WTC11 (cell line): ENCODE measurements at regions not wholly inside any gene's neighbourhood (a gene's known extent, or its start where the extent isn't known, plus 50 kb on each side); places are given as distances from the start of the nearest gene placed in this dataset.

ENCODE experiments used
- ATAC-seq: fragments of 200-7000 bp; cut with Tn5 transposase; 2 replicates; pipeline ENCODE4 v1.10.0; 2021; ENCODE audit warnings: mild to moderate bottlenecking, moderate library complexity
- CTCF ChIA-PET: fragments of 300-600 bp; sonication (Branson Sonifier 250); formaldehyde crosslinking; loops from one replicate; lab custom pipeline; 2021; ENCODE audit warnings: antibody characterized with exemption; lab: Charles Lee
- POLR2A ChIA-PET: fragments of 350-600 bp; sonication (Branson Sonifier 250); formaldehyde crosslinking; loops from one replicate; lab custom pipeline; 2021; ENCODE audit warnings: antibody characterized with exemption; lab: Charles Lee
- DNase-seq: peaks from one replicate; pipeline ENCODE4 v3.0.0; 2021; ENCODE audit warnings: low spot score
- H3K27ac Mint-ChIP-seq: 2 replicates; pipeline ENCODE4 v1.8.0; 2021; ENCODE audit warnings: mixed read lengths
- H3K27me3 Mint-ChIP-seq: 2 replicates; pipeline ENCODE4 v1.8.0; 2021; ENCODE audit warnings: low read depth, mild to moderate bottlenecking, moderate library complexity, mixed read lengths
- H3K36me3 Mint-ChIP-seq: 2 replicates; pipeline ENCODE4 v1.8.0; 2021; ENCODE audit warnings: mixed read lengths
- H3K4me1 Mint-ChIP-seq: 2 replicates; pipeline ENCODE4 v1.8.0; 2022; ENCODE audit warnings: mixed read lengths
- H3K4me3 Mint-ChIP-seq: 2 replicates; pipeline ENCODE4 v1.8.0; 2021; ENCODE audit warnings: mild to moderate bottlenecking, moderate library complexity, mixed read lengths
- H3K9me3 Mint-ChIP-seq: 2 replicates; pipeline ENCODE4 v1.8.0; 2021; ENCODE audit warnings: mixed read lengths
- CBFB ChIP-seq: sonication (generic); formaldehyde crosslinking; IDR thresholded peaks from 2 replicates; pipeline ENCODE4 v1.8.1; 2022; ENCODE audit warnings: mild to moderate bottlenecking, low read depth, missing genetic modification reagents
- FOXJ3 ChIP-seq: sonication (generic); formaldehyde crosslinking; IDR thresholded peaks from 2 replicates; pipeline ENCODE4 v1.9.0; 2021; ENCODE audit warnings: missing genetic modification reagents, mild to moderate bottlenecking, borderline replicate concordance
- FOXK1 ChIP-seq: sonication (generic); formaldehyde crosslinking; IDR thresholded peaks from 2 replicates; pipeline ENCODE4 v1.8.0; 2022; ENCODE audit warnings: mild to moderate bottlenecking, moderate library complexity, missing genetic modification reagents
- FOXP4 ChIP-seq: sonication (generic); formaldehyde crosslinking; IDR thresholded peaks from 2 replicates; pipeline ENCODE4 v1.8.0; 2022; ENCODE audit warnings: mild to moderate bottlenecking, missing genetic modification reagents
- TEAD1 ChIP-seq: sonication (generic); formaldehyde crosslinking; IDR thresholded peaks from 2 replicates; pipeline ENCODE4 v1.8.0; 2022; ENCODE audit warnings: mild to moderate bottlenecking, missing genetic modification reagents
- ZBTB21 ChIP-seq: sonication (generic); formaldehyde crosslinking; IDR thresholded peaks from 2 replicates; pipeline ENCODE4 v1.8.1; 2023; ENCODE audit warnings: mild to moderate bottlenecking, missing genetic modification reagents, borderline replicate concordance
- ZNF121 ChIP-seq: sonication (generic); formaldehyde crosslinking; IDR thresholded peaks from 2 replicates; pipeline ENCODE4 v1.8.0; 2023; ENCODE audit warnings: missing genetic modification reagents
- ZNF232 ChIP-seq: sonication (generic); formaldehyde crosslinking; IDR thresholded peaks from 2 replicates; pipeline ENCODE4 v1.8.0; 2022; ENCODE audit warnings: mild to moderate bottlenecking, missing genetic modification reagents
- ZNF396 ChIP-seq: fragments of 250-450 bp; sonication (Bioruptor Pico); IDR thresholded peaks from 2 replicates; pipeline ENCODE4 v1.8.0; 2021; ENCODE audit warnings: mild to moderate bottlenecking, moderate library complexity, borderline replicate concordance
- ZNF416 ChIP-seq: fragments of 250-450 bp; sonication (Bioruptor Pico); IDR thresholded peaks from 2 replicates; pipeline ENCODE4 v1.9.0; 2021; ENCODE audit warnings: mild to moderate bottlenecking, inconsistent platforms
- ZNF532 ChIP-seq: fragments of 250-450 bp; sonication (Bioruptor Pico); IDR thresholded peaks from 2 replicates; pipeline ENCODE4 v1.9.0; 2021; ENCODE audit warnings: mild to moderate bottlenecking, borderline replicate concordance
- TF ChIP-seq, protein P1 (sequence below): sonication (generic); formaldehyde crosslinking; IDR thresholded peaks from 2 replicates; pipeline ENCODE4 v1.8.0; 2022; ENCODE audit warnings: mild to moderate bottlenecking, missing genetic modification reagents
- TF ChIP-seq, protein P2 (sequence below): sonication (generic); formaldehyde crosslinking; IDR thresholded peaks from 2 replicates; pipeline ENCODE4 v1.8.0; 2022; ENCODE audit warnings: mild to moderate bottlenecking, missing genetic modification reagents

- ChIA-PET CTCF (no interaction called here), POLR2A (no interaction called here)
Observed at GRCh38 chr12:29847246-29847645, 63.5 kb upstream of the TMTC1 start.

GRCh38 chr12:29844667-29845066, 60.9 kb upstream of the TMTC1 start:
- ATAC-seq (no peak), DNase-seq (no peak)
- ChIA-PET POLR2A (no interaction called here), CTCF (no interaction called here)
- Mint-ChIP-seq H3K9me3 (peaks cover 39% of the 10 kb centered on the region), H3K27ac (no peak overlapping the region), H3K36me3 (peaks cover 27% of the 10 kb centered on the region), H3K4me1 (no peaks in the 10 kb centered on the region), H3K27me3 (peaks cover 3% of the 10 kb centered on the region; the same call in 1 of the 2 replicates), H3K4me3 (no peak overlapping the region)
- TF ChIP-seq, protein P1, sequence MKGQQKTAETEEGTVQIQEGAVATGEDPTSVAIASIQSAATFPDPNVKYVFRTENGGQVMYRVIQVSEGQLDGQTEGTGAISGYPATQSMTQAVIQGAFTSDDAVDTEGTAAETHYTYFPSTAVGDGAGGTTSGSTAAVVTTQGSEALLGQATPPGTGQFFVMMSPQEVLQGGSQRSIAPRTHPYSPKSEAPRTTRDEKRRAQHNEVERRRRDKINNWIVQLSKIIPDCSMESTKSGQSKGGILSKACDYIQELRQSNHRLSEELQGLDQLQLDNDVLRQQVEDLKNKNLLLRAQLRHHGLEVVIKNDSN (CRISPR knock-in tag) = no peak
- no peak for TF ChIP-seq TEAD1 (CRISPR knock-in tag)
- no peak for TF ChIP-seq ZNF396 (CRISPR knock-in tag)
- TF ChIP-seq ZNF121 = no peak
- TF ChIP-seq ZNF416 (CRISPR knock-in tag) = no peak

More at GRCh38 chr12:29847246-29847645, 63.5 kb upstream of the TMTC1 start:
- no peak overlapping the region for H3K27ac Mint-ChIP-seq
- peaks cover 28% of the 10 kb centered on the region for H3K36me3 Mint-ChIP-seq
- no peak overlapping the region for H3K4me3 Mint-ChIP-seq
- H3K27me3 Mint-ChIP-seq = peaks cover 3% of the 10 kb centered on the region; the same call in 1 of the 2 replicates
- H3K4me1 Mint-ChIP-seq = no peaks in the 10 kb centered on the region
- no peak for ATAC-seq
- no peak for DNase-seq
- TF ChIP-seq, protein P2, sequence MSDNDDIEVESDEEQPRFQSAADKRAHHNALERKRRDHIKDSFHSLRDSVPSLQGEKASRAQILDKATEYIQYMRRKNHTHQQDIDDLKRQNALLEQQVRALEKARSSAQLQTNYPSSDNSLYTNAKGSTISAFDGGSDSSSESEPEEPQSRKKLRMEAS (CRISPR knock-in tag) = no peak
- TF ChIP-seq FOXJ3 (CRISPR knock-in tag) = no peak
- TF ChIP-seq ZBTB21 (CRISPR knock-in tag) = no peak
- TF ChIP-seq FOXK1 (CRISPR knock-in tag) = no peak
- TF ChIP-seq FOXP4 (CRISPR knock-in tag) = no peak
- no peak for TF ChIP-seq ZNF532 (CRISPR knock-in tag)
- TF ChIP-seq ZNF232 (CRISPR knock-in tag) = no peak
- peaks cover 38% of the 10 kb centered on the region for H3K9me3 Mint-ChIP-seq

GRCh38 chr12:29843036-29843435, 59.3 kb upstream of the TMTC1 start:
- Mint-ChIP-seq H3K36me3 (peaks cover 28% of the 10 kb centered on the region), H3K9me3 (peaks cover 40% of the 10 kb centered on the region), H3K27me3 (no peaks in the 10 kb centered on the region), H3K4me3 (no peak overlapping the region), H3K4me1 (no peaks in the 10 kb centered on the region), H3K27ac (no peak overlapping the region)
- ChIA-PET CTCF (no interaction called here), POLR2A (no interaction called here)
- no peak for DNase-seq
- ATAC-seq = no peak
- TF ChIP-seq CBFB (CRISPR knock-in tag) (no peak), ZNF396 (CRISPR knock-in tag) (no peak)
